ENCODE measurements at regions not wholly inside any gene's neighbourhood (a gene's known extent, or its start where the extent isn't known, plus 50 kb on each side); places are given as distances from the start of the nearest gene placed in this dataset.
A peak's percentile ranks its signal among the peaks of the same experiment; 100 is the strongest.
"Not testable (repeated sequence)": the region's sequence is repeated elsewhere in the genome, so short reads cannot be mapped to it uniquely, and the experiment has no call there.

DNA sequence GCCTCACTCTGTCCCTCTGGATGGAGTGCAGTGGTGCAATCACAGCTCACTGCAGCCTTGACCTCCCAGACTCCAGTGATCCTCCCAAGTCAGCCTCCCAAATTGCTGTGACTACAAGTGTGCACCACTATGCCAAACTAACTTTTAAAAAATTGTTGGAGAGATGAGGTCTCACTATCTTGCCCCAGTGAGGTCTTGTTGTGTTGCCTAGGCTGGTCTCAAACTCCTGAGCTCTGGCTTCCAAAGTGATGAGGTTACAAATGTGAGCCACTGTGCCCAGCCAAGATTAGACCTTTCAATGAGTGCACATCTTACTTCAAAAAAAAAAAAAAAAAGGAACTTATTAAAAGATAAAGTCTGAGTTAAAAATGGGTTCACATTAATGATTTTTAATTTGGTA is 1838.1 kb upstream of the DEFB115 start:
- no peaks in the 10 kb centered on the region for H3K4me1 ChIP-seq
- H3K4me3 ChIP-seq = no peak overlapping the region
- no peaks in the 10 kb centered on the region for H3K9me3 ChIP-seq
- no peaks in the 10 kb centered on the region for H3K27me3 ChIP-seq
- H3K36me3 ChIP-seq = no peaks in the 10 kb centered on the region
- no peak for TF ChIP-seq POLR2A (IDR thresholded peaks at IDR 0.05)
- TF ChIP-seq EP300 (IDR thresholded peaks at IDR 0.05) = no peak
- TF ChIP-seq, protein P1, sequence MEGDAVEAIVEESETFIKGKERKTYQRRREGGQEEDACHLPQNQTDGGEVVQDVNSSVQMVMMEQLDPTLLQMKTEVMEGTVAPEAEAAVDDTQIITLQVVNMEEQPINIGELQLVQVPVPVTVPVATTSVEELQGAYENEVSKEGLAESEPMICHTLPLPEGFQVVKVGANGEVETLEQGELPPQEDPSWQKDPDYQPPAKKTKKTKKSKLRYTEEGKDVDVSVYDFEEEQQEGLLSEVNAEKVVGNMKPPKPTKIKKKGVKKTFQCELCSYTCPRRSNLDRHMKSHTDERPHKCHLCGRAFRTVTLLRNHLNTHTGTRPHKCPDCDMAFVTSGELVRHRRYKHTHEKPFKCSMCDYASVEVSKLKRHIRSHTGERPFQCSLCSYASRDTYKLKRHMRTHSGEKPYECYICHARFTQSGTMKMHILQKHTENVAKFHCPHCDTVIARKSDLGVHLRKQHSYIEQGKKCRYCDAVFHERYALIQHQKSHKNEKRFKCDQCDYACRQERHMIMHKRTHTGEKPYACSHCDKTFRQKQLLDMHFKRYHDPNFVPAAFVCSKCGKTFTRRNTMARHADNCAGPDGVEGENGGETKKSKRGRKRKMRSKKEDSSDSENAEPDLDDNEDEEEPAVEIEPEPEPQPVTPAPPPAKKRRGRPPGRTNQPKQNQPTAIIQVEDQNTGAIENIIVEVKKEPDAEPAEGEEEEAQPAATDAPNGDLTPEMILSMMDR (IDR thresholded peaks at IDR 0.05) = no peak
- DNase-seq (ENCODE audit: low spot score in 2 of 2) = no peak
- H3K27ac ChIP-seq = no peak overlapping the region

DNA sequence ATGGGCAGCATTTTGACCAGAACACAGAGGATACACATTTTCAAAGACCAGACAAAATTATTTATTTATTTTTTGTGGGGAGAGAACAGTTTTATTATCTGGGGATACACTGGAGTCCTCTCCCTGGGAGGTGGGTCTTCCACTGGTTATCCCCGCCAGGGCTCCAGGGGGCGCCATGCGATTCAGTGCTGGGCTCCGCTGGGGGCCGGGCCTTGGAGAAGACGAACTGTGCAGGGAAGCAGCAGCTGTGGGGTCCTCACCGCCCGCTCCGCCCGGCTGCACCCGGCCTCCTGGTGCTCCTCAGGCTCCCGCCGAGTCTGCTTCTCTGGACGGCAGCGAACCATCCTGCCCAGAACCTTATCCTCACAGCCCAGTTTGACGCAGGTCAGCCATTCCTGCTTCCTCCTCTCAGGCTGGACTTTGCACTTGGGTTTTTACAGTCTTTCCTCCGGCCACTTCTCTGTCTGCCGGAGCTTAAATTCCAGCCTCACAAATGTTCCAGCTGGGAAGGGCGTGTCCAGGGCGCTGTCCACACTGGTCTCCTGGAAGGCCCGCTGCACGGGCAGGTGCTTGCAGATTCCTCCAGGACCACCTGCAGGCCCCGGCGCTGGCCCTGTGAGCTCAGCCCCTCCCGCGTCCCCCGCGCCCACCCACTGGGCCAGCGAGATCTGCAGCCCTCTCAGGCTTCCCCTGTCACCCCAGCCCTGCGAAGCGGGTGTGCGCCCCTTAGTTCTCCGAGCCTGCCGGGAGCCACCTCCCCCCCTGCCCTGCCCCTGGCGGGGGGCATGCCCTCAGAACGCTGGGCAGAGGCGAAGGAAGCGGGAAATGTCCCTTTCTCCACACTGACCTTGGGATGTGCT is 1830.0 kb upstream of the DEFB115 start:
- Histone ChIP-seq H3K27ac (no peak overlapping the region), H3K4me1 (peaks cover 0 to 11% (median 0%) of the 10 kb centered on the region in 4 donors), H3K27me3 (no peaks in the 10 kb centered on the region), H3K4me3 (peak overlapping the region in 1 of 4 donors; percentile 24), H3K9me3 (no peaks in the 10 kb centered on the region), H3K36me3 (no peaks in the 10 kb centered on the region)
- DNase-seq (ENCODE audit: low spot score in 2 of 2) = no peak
- TF ChIP-seq EP300 (IDR thresholded peaks at IDR 0.05) (no peak), POLR2A (IDR thresholded peaks at IDR 0.05) (no peak)
- TF ChIP-seq, protein P1 (IDR thresholded peaks at IDR 0.05) = no peak
- 44 to 71% methylated on average over 29 to 38 of the region's 38 CpGs for WGBS, 2 donors

DNA sequence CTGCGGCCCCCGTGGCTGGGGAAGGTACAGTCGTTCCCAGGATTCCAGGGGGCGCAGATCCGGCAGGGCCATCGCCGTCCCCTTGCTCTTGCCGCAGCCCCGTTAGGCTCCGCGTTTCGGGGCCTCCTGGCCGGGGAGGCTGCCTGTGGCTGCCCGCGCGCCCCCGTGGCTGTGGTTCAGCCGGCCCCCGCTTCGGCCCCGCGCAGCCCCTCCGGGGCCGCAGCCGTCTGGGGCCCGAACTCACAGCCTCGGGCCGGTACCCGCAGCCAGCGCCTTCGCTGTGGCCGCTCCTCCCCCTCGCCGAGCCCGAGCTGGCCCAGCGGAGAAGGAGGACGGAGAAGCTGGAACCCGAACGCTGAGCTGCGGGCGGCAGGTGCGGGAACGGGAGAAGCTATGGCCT is 1826.9 kb upstream of the DEFB115 start:
- H3K36me3 ChIP-seq = no peaks in the 10 kb centered on the region
- no peak overlapping the region for H3K27ac ChIP-seq
- no peaks in the 10 kb centered on the region for H3K9me3 ChIP-seq
- no peak for DNase-seq (ENCODE audit: low spot score in 2 of 2)
- WGBS, 2 donors = 32 to 63% methylated on average over 14 to 31 of the region's 43 CpGs
- peaks cover 0 to 11% (median 0%) of the 10 kb centered on the region in 4 donors for H3K4me1 ChIP-seq
- TF ChIP-seq POLR2A (IDR thresholded peaks at IDR 0.05) (no peak), EP300 (IDR thresholded peaks at IDR 0.05) (no peak)
- TF ChIP-seq, protein P1 (IDR thresholded peaks at IDR 0.05) = no peak
- no peaks in the 10 kb centered on the region for H3K27me3 ChIP-seq
- peak overlapping the region in 1 of 4 donors; percentile 11 for H3K4me3 ChIP-seq

DNA sequence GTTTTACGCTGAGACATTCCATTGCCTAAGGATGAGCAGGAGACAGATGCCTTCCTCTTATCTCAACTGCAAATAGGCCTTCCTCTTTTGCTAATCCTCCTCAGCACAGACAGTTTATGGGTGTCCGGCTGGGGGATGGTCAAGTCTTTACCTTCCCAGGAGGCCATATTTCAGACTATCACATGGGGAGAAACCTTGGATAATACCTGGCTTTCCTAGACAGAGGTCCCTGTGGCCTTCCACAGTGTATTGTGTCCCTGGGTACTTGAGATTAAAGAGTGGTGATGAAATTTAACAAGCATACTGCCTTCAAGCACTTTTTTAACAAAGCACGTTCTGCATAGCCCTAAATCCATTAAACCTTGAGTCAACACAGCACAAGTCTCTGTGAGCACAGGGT is 1816.7 kb upstream of the DEFB115 start:
- H3K36me3 ChIP-seq; H3K27ac ChIP-seq; DNase-seq (ENCODE audit: low spot score in 2 of 2); H3K4me3 ChIP-seq; H3K9me3 ChIP-seq; H3K27me3 ChIP-seq; H3K4me1 ChIP-seq: not testable (repeated sequence)
- 66 to 76% methylated on average over 3 of the region's 3 CpGs for WGBS, 2 donors

DNA sequence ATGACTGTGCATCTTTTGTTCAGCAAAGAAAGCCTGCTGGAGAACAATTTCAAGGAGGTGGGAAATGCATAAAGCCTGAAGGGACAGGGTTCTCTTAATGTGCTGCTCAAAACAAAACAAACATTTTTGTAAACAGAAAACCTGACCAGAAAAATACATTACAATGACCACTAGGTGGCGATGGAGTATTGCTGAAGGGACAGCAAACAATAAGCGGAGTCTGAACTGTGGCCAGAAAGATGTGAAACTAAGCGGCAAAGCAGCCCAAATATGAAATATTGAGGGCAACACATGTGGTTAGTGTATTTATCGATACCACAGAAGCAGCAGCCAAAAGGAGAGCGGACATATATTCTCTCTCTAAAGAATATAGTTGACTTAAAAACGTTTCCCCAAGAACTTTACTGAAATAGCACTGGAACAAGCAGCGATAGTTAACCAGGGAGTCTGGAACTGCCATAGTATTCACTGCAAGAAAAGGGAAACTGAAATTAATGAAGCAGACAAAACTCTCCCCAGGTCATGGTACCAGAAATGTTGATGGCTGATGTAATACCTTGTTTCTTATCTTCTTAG is 1814.2 kb upstream of the DEFB115 start:
- peak overlapping the region in 1 of 4 donors; percentile 19 for H3K4me3 ChIP-seq
- not testable (repeated sequence) for H3K9me3 ChIP-seq, H3K36me3 ChIP-seq, H3K27me3 ChIP-seq, H3K27ac ChIP-seq, H3K4me1 ChIP-seq
- TF ChIP-seq, protein P1 (IDR thresholded peaks at IDR 0.05) = peak; percentile 34 to 65 (median 62)
- WGBS, 2 donors = 24 to 27% methylated on average over 7 of the region's 7 CpGs
- DNase-seq (ENCODE audit: low spot score in 2 of 2) = peak in 1 of 2 donors; percentile 48

Data from tibial nerve (tissue), 4 donors.